ENCODE measurements at regions not wholly inside any gene's neighbourhood (a gene's known extent, or its start where the extent isn't known, plus 50 kb on each side); places are given as distances from the start of the nearest gene placed in this dataset.

DNA sequence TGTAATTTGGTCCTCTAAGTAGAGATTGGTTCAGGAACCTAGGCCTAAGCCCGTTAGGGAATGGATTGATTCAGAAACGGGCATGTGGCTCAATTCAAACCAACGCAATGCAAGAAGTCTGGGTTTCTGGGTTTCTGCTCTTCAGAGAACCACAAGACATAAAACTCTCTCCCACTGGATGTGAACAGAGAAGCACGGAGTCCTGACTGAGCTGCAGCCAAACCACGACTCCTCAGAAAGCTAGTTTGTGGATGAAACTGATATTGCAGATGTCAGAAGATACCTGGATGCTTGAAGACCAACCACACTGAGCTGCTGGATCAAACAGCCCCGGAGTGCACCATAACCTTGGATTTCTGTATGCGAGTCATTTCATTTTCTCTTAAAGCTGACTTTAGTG, 50.0 kb downstream of the SOD2 start:
- Histone ChIP-seq H4K20me1 (ENCODE audit: control insufficient read depth, extremely low read depth, insufficient read depth, low read length) (no peaks in the 10 kb centered on the region), H3K9ac (ENCODE audit: control insufficient read depth, extremely low read depth, insufficient read depth, low read length) (no peak overlapping the region), H3K27ac (ENCODE audit: control insufficient read depth, insufficient read depth, low read length) (no peak overlapping the region), H3K4me3 (ENCODE audit: control insufficient read depth in 2 of 3, extremely low read depth in 1 of 3, insufficient read depth in 2 of 3, low read depth in 1 of 3, low read length in 3 of 3) (no peak overlapping the region), H3K36me3 (ENCODE audit: control insufficient read depth in 2 of 2, extremely low read depth in 1 of 2, insufficient read depth in 2 of 2, low read length in 2 of 2) (no peaks in the 10 kb centered on the region), H2AFZ (ENCODE audit: control insufficient read depth, low read length) (no peak overlapping the region), H3K4me1 (ENCODE audit: control insufficient read depth, extremely low read depth, insufficient read depth, low read length) (no peaks in the 10 kb centered on the region), H3K9me1 (ENCODE audit: control insufficient read depth, extremely low read depth, insufficient read depth, low read length) (no peaks in the 10 kb centered on the region), H3K9me3 (ENCODE audit: control insufficient read depth, low read depth, low read length) (no peaks in the 10 kb centered on the region), H3K27me3 (ENCODE audit: control insufficient read depth, extremely low read depth, insufficient read depth, low read length) (no peaks in the 10 kb centered on the region), H3K4me2 (ENCODE audit: control insufficient read depth, extremely low read depth, insufficient read depth, low read depth, low read length) (no peak overlapping the region), H3K79me2 (ENCODE audit: control insufficient read depth, insufficient read depth, low read length) (no peaks in the 10 kb centered on the region)
- DNase-seq (ENCODE audit: low read depth, low spot score) (no peak), FAIRE-seq (no peak)
- TF ChIP-seq EZH2 (IDR thresholded peaks at IDR 0.05; ENCODE audit: low read length) (no peak), CTCF (optimal IDR thresholded peaks at IDR 0.05 in 1 of 3, IDR thresholded peaks at IDR 0.05 in 1 of 3, conservative IDR thresholded peaks at IDR 0.05 in 1 of 3; ENCODE audit: extremely low read depth in 1 of 3, insufficient read depth in 2 of 3, low read length in 3 of 3) (no peak)
- dilution Hi-C loops (cut with MboI; ENCODE audit: extremely low pct_ligation_motif_present, low sequenced_read_pairs): loop anchor here (25.0 kb wide), 1 partner anchor 481 kb away; the partner anchor contains the start of gene FNDC1

DNA sequence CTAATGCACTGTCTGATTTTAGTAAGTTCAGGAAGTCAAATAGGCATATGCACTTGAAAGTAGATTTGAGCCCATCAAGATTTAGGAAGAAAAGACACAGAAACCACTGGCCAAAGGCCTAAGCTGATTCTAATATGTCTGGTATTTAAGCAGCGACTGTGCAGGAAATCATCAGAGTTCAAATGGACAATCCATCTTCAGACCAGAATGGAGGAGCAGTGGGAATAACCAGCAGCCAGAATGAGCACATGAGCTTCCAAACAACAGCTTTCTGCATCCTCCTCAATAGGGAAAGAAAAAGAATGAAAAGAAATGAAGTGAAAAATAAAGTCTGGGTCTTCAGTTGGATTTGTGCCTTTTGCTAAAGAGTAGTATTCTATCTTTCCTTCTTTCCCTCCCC, 50.6 kb downstream of the SOD2 start:
- no peak overlapping the region for H3K9ac ChIP-seq (ENCODE audit: control insufficient read depth, extremely low read depth, insufficient read depth, low read length)
- DNase-seq (ENCODE audit: low read depth, low spot score) (no peak), FAIRE-seq (no peak)
- no peaks in the 10 kb centered on the region for H3K36me3 ChIP-seq (ENCODE audit: control insufficient read depth in 2 of 2, extremely low read depth in 1 of 2, insufficient read depth in 2 of 2, low read length in 2 of 2)
- no peak overlapping the region for H3K4me2 ChIP-seq (ENCODE audit: control insufficient read depth, extremely low read depth, insufficient read depth, low read depth, low read length)
- no peaks in the 10 kb centered on the region for H3K4me1 ChIP-seq (ENCODE audit: control insufficient read depth, extremely low read depth, insufficient read depth, low read length)
- no peaks in the 10 kb centered on the region for H3K9me3 ChIP-seq (ENCODE audit: control insufficient read depth, low read depth, low read length)
- no peaks in the 10 kb centered on the region for H4K20me1 ChIP-seq (ENCODE audit: control insufficient read depth, extremely low read depth, insufficient read depth, low read length)
- no peak overlapping the region for H3K27ac ChIP-seq (ENCODE audit: control insufficient read depth, insufficient read depth, low read length)
- dilution Hi-C loops (cut with MboI; ENCODE audit: extremely low pct_ligation_motif_present, low sequenced_read_pairs): loop anchor here (25.0 kb wide), 1 partner anchor 480 kb away; the partner anchor contains the start of gene FNDC1
- no peaks in the 10 kb centered on the region for H3K9me1 ChIP-seq (ENCODE audit: control insufficient read depth, extremely low read depth, insufficient read depth, low read length)
- no peaks in the 10 kb centered on the region for H3K79me2 ChIP-seq (ENCODE audit: control insufficient read depth, insufficient read depth, low read length)
- H3K4me3 ChIP-seq (ENCODE audit: control insufficient read depth in 2 of 3, extremely low read depth in 1 of 3, insufficient read depth in 2 of 3, low read depth in 1 of 3, low read length in 3 of 3): no peak overlapping the region
- H3K27me3 ChIP-seq (ENCODE audit: control insufficient read depth, extremely low read depth, insufficient read depth, low read length): no peaks in the 10 kb centered on the region
- H2AFZ ChIP-seq (ENCODE audit: control insufficient read depth, low read length): no peak overlapping the region
- TF ChIP-seq EZH2 (IDR thresholded peaks at IDR 0.05; ENCODE audit: low read length) (no peak), CTCF (optimal IDR thresholded peaks at IDR 0.05 in 1 of 3, IDR thresholded peaks at IDR 0.05 in 1 of 3, conservative IDR thresholded peaks at IDR 0.05 in 1 of 3; ENCODE audit: extremely low read depth in 1 of 3, insufficient read depth in 2 of 3, low read length in 3 of 3) (no peak)

Data from keratinocyte (primary cell).